Ishikawa (cell line): ENCODE measurements at regions not wholly inside any gene's neighbourhood (a gene's known extent, or its start where the extent isn't known, plus 50 kb on each side); places are given as distances from the start of the nearest gene placed in this dataset.

Experiments used
- EGR1 ChIP-seq: IDR thresholded peaks from 2 replicates; pipeline ENCODE4 v1.6.1; 2012
- EP300 ChIP-seq: IDR thresholded peaks from 2 replicates; pipeline ENCODE4 v1.6.1; 2012; ENCODE audit warnings: borderline replicate concordance
- MAX ChIP-seq: IDR thresholded peaks from 2 replicates; pipeline ENCODE4 v1.6.1; 2012
- NFIC ChIP-seq: IDR thresholded peaks from 2 replicates; pipeline ENCODE4 v1.6.1; 2012
- RAD21 ChIP-seq: IDR thresholded peaks from 2 replicates; pipeline ENCODE4 v1.6.1; 2012; ENCODE audit warnings: low read depth
- REST ChIP-seq: IDR thresholded peaks from 2 replicates; pipeline ENCODE4 v1.6.1; 2012; ENCODE audit warnings: low read depth, mild to moderate bottlenecking
- TAF1 ChIP-seq: IDR thresholded peaks from 2 replicates; pipeline ENCODE4 v1.6.1; 2012; ENCODE audit warnings: low read depth, mild to moderate bottlenecking
- TCF12 ChIP-seq: IDR thresholded peaks from 2 replicates; pipeline ENCODE4 v1.6.1; 2012; ENCODE audit warnings: low read depth
- YY1 ChIP-seq: IDR thresholded peaks from 2 replicates; pipeline ENCODE4 v1.6.1; 2012; ENCODE audit warnings: low read depth

- TF ChIP-seq REST (no peak), MAX (no peak), YY1 (no peak), TAF1 (no peak), RAD21 (no peak), EGR1 (no peak), EP300 (no peak), NFIC (no peak), TCF12 (no peak)
Measured at GRCh38 chr13:80850771-80851170, 509.8 kb upstream of the SPRY2 start.
